CD14-positive monocyte (primary cell): ENCODE measurements at regions not wholly inside any gene's neighbourhood (a gene's known extent, or its start where the extent isn't known, plus 50 kb on each side); places are given as distances from the start of the nearest gene placed in this dataset.

Experiments
- DNase-seq, 3 donors: peaks; one replicate each; pipeline ENCODE4 v3.0.0-alpha.2; 2011 to 2022
- H2AFZ ChIP-seq: 2 replicates; pipeline ENCODE4 v1.6.0; 2012; ENCODE audit warnings: mild to moderate bottlenecking, low read depth, low read length, inconsistent platforms; ENCODE audit not compliant: insufficient read depth, poor library complexity, severe bottlenecking
- H3K27ac ChIP-seq, 2 donors: 1 replicate in 1 of 2; 2 replicates in 1 of 2; pipeline ENCODE4 v1.5.1; 2012 to 2013; ENCODE audit warnings: low read length in 2 of 2, control low read depth in 1 of 2, inconsistent platforms in 1 of 2, low read depth in 1 of 2, mild to moderate bottlenecking in 1 of 2
- H3K27me3 ChIP-seq, 2 donors: one replicate each; pipeline versions ENCODE4 v1.6.0 to v1.6.1; 2011 to 2013; ENCODE audit warnings: low read length in 2 of 2; ENCODE audit not compliant: control insufficient read depth in 2 of 2, insufficient read depth in 2 of 2
- H3K36me3 ChIP-seq, 2 donors: replicated peaks in 1 of 2; 1 replicate in 1 of 2; 2 replicates in 1 of 2; pipeline versions ENCODE4 v1.5.1 to v1.6.1; 2012 to 2013; ENCODE audit warnings: low read length in 2 of 2, control low read depth in 1 of 2, inconsistent platforms in 1 of 2, mild to moderate bottlenecking in 1 of 2; ENCODE audit not compliant: insufficient read depth in 2 of 2, control insufficient read depth in 1 of 2
- H3K4me1 ChIP-seq, 2 donors: 1 replicate in 1 of 2; 2 replicates in 1 of 2; pipeline versions ENCODE4 v1.5.1 to v1.6.1; 2012 to 2013; ENCODE audit warnings: low read length in 2 of 2, control low read depth in 1 of 2, inconsistent platforms in 1 of 2, mild to moderate bottlenecking in 1 of 2, moderate library complexity in 1 of 2; ENCODE audit not compliant: insufficient read depth in 2 of 2, control insufficient read depth in 1 of 2
- H3K4me2 ChIP-seq: replicated peaks from 2 replicates; pipeline ENCODE3; 2012; ENCODE audit warnings: low read length, moderate library complexity, mild to moderate bottlenecking; ENCODE audit not compliant: poor library complexity, severe bottlenecking; ENCODE audit errors: extremely low read depth
- H3K4me3 ChIP-seq, 3 experiments: fragments of 200-600 bp in 1 of 3; sonication (generic) in 1 of 3; replicated peaks in 1 of 3; 1 replicate in 2 of 3; 2 replicates in 1 of 3; pipeline ENCODE4 v1.5.1; 2011 to 2013; ENCODE audit warnings: low read length in 3 of 3, mild to moderate bottlenecking in 3 of 3, control low read depth in 2 of 3, low read depth in 2 of 3, inconsistent platforms in 1 of 3, moderate library complexity in 1 of 3
- H3K79me2 ChIP-seq: 2 replicates; pipeline ENCODE4 v1.6.0; 2012; ENCODE audit warnings: mild to moderate bottlenecking, control low read depth, inconsistent platforms, low read length, moderate library complexity; ENCODE audit not compliant: insufficient read depth
- H3K9ac ChIP-seq: 2 replicates; pipeline ENCODE4 v1.6.0; 2017; ENCODE audit warnings: low read length, mild to moderate bottlenecking; ENCODE audit not compliant: insufficient read depth, poor library complexity, severe bottlenecking
- H3K9me3 ChIP-seq, 2 donors: replicated peaks in 1 of 2; 1 replicate in 1 of 2; 2 replicates in 1 of 2; pipeline versions ENCODE4 v1.5.1 to v1.6.1; 2012 to 2013; ENCODE audit warnings: low read length in 2 of 2, control low read depth in 1 of 2; ENCODE audit not compliant: control insufficient read depth in 1 of 2, insufficient read depth in 1 of 2
- H4K20me1 ChIP-seq: 2 replicates; pipeline ENCODE4 v1.6.0; 2012; ENCODE audit warnings: mild to moderate bottlenecking, low read length, control low read depth, moderate library complexity; ENCODE audit not compliant: insufficient read depth
- H3K27ac Mint-ChIP-seq, 7 donors: one replicate each; pipeline ENCODE4 v1.8.0; 2020; ENCODE audit warnings: mild to moderate bottlenecking in 7 of 7, mixed read lengths in 7 of 7, moderate library complexity in 6 of 7, inconsistent platforms in 2 of 7
- H3K27me3 Mint-ChIP-seq, 3 donors: one replicate each; pipeline ENCODE4 v1.8.0; 2021 to 2022; ENCODE audit warnings: low read depth in 3 of 3, mild to moderate bottlenecking in 3 of 3, mixed read lengths in 3 of 3, moderate library complexity in 3 of 3, inconsistent platforms in 1 of 3
- H3K36me3 Mint-ChIP-seq, 2 donors: one replicate each; pipeline ENCODE4 v1.8.0; 2020; ENCODE audit warnings: mixed read lengths in 2 of 2, inconsistent platforms in 1 of 2, mild to moderate bottlenecking in 1 of 2
- H3K4me1 Mint-ChIP-seq: one replicate; pipeline ENCODE4 v1.8.0; 2020; ENCODE audit warnings: mild to moderate bottlenecking, mixed read lengths
- H3K4me3 Mint-ChIP-seq, 2 donors: one replicate each; pipeline ENCODE4 v1.8.0; 2020; ENCODE audit warnings: mild to moderate bottlenecking in 2 of 2, mixed read lengths in 2 of 2, moderate library complexity in 1 of 2
- H3K9me3 Mint-ChIP-seq, 7 donors: one replicate each; pipeline ENCODE4 v1.8.0; 2020 to 2022; ENCODE audit warnings: mixed read lengths in 7 of 7, mild to moderate bottlenecking in 6 of 7, moderate library complexity in 6 of 7, inconsistent platforms in 2 of 7
- WGBS: methylation state at CpG from one replicate; pipeline ENCODE4 v1.1.5; 2013; ENCODE audit warnings: missing lambda C conversion rate; ENCODE audit not compliant: insufficient coverage; 5-methylcytosine and 5-hydroxymethylcytosine counted together
- intact Hi-C, 2 donors: fragments of 100-400 bp; cut with micrococcal nuclease; formaldehyde crosslinking; loops; one replicate each; pipeline versions ENCODE4 v1.15.0 to v1.15.1; 2023
- TF ChIP-seq, protein P1 (sequence below): fragments of 200-600 bp; IDR thresholded peaks from one replicate; pipeline ENCODE4 v1.8.0; 2022; ENCODE audit warnings: antibody characterized with exemption, mild to moderate bottlenecking

DNA sequence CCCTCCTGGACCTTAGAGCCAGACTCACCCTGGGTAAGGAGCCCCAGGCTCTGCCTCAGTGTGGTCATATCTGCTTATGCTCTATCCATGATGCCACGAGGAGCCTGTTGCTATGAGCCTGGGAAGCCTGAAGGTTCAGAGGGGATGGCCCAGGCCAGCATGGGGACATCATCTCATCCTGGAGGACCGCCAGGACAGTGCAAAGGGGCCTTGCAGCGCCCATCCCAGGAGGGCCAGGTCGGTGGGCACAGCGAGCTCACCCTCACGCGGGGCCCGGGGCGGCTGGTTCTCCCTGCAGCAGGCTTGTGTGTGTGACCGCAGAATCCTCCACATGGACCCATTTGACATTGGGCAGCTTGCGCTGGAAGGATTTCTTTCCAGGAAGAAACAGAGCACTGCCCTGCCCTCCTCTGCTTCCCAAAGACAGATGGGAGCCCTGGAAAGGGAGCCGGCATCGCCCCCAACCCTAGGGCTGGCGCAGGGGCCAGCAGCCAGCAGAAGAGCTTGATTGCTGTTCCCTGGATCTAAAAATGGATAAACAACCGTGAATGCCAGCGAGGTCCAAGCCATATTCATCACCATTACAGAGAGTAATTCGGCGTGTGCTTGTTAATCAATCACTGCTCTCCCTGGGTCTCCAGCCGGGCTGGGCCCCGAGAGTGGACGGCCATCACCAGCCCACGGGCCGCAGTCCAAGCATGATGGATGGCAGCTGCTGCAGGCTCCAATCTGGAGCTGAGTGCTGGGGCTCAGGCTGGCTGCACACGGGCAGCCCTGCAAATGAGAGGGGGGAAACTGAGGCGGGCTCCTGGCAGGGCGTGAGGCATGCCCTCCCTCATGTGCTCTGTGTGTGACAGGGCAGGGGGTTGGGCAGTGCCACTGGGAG lies 739.7 kb downstream of the BRD1 start:
- no peak for DNase-seq
- TF ChIP-seq, protein P1, sequence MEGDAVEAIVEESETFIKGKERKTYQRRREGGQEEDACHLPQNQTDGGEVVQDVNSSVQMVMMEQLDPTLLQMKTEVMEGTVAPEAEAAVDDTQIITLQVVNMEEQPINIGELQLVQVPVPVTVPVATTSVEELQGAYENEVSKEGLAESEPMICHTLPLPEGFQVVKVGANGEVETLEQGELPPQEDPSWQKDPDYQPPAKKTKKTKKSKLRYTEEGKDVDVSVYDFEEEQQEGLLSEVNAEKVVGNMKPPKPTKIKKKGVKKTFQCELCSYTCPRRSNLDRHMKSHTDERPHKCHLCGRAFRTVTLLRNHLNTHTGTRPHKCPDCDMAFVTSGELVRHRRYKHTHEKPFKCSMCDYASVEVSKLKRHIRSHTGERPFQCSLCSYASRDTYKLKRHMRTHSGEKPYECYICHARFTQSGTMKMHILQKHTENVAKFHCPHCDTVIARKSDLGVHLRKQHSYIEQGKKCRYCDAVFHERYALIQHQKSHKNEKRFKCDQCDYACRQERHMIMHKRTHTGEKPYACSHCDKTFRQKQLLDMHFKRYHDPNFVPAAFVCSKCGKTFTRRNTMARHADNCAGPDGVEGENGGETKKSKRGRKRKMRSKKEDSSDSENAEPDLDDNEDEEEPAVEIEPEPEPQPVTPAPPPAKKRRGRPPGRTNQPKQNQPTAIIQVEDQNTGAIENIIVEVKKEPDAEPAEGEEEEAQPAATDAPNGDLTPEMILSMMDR = no peak
- H3K27me3 ChIP-seq = no peaks in the 10 kb centered on the region
- no peaks in the 10 kb centered on the region for H4K20me1 ChIP-seq
- Mint-ChIP-seq H3K27me3 (peaks cover 0 to 13% (median 7%) of the 10 kb centered on the region in 3 donors), H3K4me3 (no peak overlapping the region), H3K9me3 (peaks cover 0 to 1% (median 0%) of the 10 kb centered on the region in 7 donors), H3K36me3 (no peaks in the 10 kb centered on the region), H3K4me1 (peaks cover 3% of the 10 kb centered on the region), H3K27ac (no peak overlapping the region)
- H3K27ac ChIP-seq = no peak overlapping the region
- no peak overlapping the region for H3K9ac ChIP-seq
- no peaks in the 10 kb centered on the region for H3K4me1 ChIP-seq
- H2AFZ ChIP-seq = no peak overlapping the region
- intact Hi-C loops = no loop called here
- no peaks in the 10 kb centered on the region for H3K79me2 ChIP-seq
- H3K36me3 ChIP-seq = no peaks in the 10 kb centered on the region
- no peak overlapping the region for H3K4me3 ChIP-seq
- no peaks in the 10 kb centered on the region for H3K9me3 ChIP-seq
- H3K4me2 ChIP-seq = no peak overlapping the region
- WGBS = 86% methylated on average over 25 of the region's 26 CpGs

DNA sequence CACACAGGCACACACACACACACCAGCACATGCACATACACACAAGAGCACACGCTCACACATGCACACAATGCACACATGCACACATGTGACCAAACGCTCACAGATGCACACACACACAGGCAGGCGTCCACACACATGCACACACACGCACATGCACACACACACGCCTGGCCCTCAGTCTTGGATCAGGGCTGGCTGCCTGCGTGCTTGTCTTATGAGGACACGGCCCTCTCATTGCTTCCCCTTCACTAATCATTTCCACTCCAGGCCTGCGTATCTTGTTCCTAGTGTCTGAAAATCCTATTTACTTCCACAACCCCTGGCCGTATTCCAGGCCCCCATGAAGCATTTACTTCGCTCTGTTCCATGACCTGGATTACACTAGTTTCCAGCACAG lies 740.5 kb downstream of the BRD1 start:
- no peak overlapping the region for H3K9ac ChIP-seq
- Mint-ChIP-seq H3K4me1 (peaks cover 3% of the 10 kb centered on the region), H3K27me3 (peaks cover 0 to 13% (median 7%) of the 10 kb centered on the region in 3 donors), H3K27ac (no peak overlapping the region), H3K4me3 (no peak overlapping the region), H3K36me3 (no peaks in the 10 kb centered on the region), H3K9me3 (peaks cover 0 to 1% (median 0%) of the 10 kb centered on the region in 7 donors)
- TF ChIP-seq, protein P1 = no peak
- H3K27ac ChIP-seq = no peak overlapping the region
- intact Hi-C loops = no loop called here
- WGBS = 69% methylated on average over 8 of the region's 10 CpGs
- H3K9me3 ChIP-seq = no peaks in the 10 kb centered on the region
- no peaks in the 10 kb centered on the region for H4K20me1 ChIP-seq
- H3K4me2 ChIP-seq = no peak overlapping the region
- no peaks in the 10 kb centered on the region for H3K4me1 ChIP-seq
- no peaks in the 10 kb centered on the region for H3K27me3 ChIP-seq
- H3K36me3 ChIP-seq = no peaks in the 10 kb centered on the region
- H3K79me2 ChIP-seq = no peaks in the 10 kb centered on the region
- H3K4me3 ChIP-seq = no peak overlapping the region
- no peak overlapping the region for H2AFZ ChIP-seq
- no peak for DNase-seq
